ENCODE measurements at regions not wholly inside any gene's neighbourhood (a gene's known extent, or its start where the extent isn't known, plus 50 kb on each side); places are given as distances from the start of the nearest gene placed in this dataset.

- TF ChIP-seq POU5F1 (IDR thresholded peaks at IDR 0.05; ENCODE audit: low read depth, low read length) (no peak), TAF1 (IDR thresholded peaks at IDR 0.05; ENCODE audit: low read depth, low read length) (no peak), SP4 (IDR thresholded peaks at IDR 0.05; ENCODE audit: low read length) (no peak), SIRT6 (IDR thresholded peaks at IDR 0.05; ENCODE audit: low read length) (no peak)
Measured at GRCh38 chr5:2840372-2840915, 89.0 kb upstream of the IRX2 start (continued).
